GF-D8 (cell line): ENCODE measurements at regions not wholly inside any gene's neighbourhood (a gene's known extent, or its start where the extent isn't known, plus 50 kb on each side); places are given as distances from the start of the nearest gene placed in this dataset.

Experiments
- DNase-seq: peaks from one replicate; lab custom pipeline; 2025; lab: John Stamatoyannopoulos, UW

DNA sequence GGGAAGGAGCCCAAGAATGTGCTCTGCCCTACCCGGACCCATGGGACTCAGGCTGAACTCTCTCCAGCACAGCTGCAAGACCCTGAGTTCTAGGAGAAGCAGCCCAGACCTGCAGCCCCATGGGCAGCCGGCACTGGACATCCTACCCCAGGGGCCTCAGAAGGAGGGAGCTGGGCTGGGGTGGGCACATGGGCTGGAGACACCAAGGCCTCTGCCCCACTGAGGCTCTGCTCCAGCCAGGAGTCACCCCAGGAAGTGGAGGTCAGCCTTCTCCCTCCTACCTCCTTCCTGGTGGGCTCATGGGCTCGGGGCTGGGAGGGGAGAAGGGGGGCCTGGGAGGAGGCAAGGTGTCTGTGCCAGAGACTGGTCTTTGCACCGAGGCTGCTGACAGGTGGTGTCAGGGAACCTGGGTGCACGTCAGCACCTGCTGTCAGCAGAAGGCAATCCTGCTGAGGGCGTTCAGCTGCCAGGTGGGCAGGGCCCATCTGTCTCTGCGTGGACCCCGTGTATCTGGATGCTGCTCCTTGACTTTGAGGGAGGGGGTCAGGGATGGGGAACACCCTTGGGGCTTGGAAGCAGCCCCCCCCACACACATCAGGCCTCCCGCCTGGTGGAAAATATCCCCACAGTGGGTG, 95.2 kb downstream of the PDGFA start:
- no peak for DNase-seq

DNA sequence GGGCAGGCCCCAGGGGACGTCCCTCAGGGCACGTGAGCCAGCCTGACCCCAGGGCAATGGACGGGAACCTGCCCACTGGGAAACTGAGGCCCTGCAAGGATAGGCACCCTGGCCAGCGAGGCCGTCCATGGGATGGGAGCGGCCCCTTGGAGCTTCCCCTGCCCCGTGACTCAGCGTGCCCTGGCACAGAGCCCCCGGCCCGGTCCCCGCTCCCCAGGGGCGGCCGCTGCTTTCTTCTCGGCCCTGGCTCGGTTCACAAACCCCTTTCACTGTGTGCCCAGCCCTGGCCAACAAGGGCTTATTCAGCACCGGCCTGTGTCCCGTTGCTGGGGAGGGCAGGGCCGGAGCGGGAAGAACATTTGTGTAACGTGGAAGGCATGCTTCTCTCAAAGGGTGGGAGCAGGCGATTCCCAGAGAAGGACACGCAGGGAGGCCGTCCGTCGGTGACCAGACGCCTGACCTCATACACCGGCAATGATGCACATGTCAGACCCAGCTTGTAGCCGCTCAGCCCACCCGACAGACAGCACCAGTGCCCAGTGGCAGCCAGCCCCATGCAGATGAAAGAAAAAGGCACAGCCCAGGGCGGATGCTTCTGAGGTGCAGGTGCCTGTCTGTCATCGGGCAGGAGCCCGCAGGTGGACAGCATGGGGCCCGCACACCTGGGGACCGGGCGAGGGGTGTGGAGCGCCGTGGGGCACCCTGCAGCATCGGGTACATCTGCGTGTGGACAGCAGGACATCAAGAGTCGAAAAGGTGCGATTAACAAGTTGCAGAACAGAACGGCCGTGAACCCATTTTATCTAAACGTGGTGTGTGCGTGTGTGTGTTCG, 94.5 kb downstream of the PDGFA start:
- DNase-seq, result no peak

DNA sequence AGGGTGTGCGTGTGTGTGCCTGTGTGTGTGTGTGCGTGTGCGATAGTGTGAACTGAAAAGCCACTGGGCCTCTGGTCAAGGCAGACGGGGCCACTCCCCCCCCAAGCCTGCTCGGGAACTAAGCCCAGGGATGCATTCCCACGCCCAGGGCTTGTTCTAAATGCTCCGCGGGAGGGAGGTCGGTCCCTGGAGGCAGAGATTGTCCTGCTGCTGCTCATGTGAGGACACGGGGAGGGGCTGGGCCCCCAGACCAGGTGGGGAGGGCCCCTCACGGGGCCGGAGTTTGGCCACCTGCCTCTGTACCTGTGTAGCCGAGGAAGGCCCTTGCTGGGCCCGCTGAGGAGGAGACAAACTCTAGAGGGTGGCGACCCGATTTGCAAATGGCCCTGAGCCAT, 93.9 kb downstream of the PDGFA start:
- DNase-seq, result no peak

DNA sequence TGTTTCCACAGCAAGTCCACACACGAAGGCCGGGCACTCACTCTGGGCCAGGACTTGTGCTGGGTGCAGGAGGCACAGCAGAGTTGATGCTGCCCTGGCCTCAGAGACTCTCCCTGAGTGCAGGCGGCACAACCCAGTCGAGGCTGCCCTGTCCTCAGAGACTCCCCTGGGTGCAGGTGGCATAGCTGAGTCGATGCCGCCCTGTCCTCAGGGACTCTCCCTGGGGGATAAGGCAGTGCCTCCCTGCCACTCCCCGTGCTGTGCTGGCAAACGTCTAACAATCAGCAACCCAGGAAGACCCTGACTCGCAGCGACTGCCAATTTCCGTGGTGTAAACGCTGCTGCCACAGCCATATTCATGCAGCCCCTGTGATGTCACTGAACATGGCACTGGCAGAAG, 93.1 kb downstream of the PDGFA start:
- no peak for DNase-seq

DNA sequence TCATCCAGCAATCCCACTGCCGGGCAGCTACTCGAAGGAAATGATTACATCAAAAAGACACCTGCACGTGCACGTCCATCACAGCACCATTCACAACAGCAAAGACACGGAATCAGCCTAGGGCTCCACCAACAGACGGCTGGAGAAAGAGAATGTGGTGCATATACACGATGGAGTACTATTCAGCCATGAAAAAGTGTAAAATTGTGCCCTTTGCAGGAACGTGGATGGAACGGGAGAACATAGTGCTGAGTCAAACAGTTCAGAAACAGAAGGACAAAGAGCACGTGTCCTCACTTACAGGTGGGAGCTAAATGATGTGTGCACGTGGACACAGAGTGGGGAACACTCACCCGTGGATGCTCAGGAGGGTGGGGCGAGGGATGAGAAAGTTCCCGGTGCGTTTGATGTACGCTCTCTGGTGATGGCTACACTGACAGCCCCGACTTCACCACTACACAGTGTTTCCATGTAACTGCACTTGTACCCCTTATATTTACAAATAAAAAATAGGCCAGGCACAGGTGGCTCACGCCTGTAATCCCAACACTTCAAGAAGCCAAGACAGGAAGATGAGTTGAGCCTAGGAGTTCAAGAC, 92.0 kb downstream of the PDGFA start:
- DNase-seq, result no peak

DNA sequence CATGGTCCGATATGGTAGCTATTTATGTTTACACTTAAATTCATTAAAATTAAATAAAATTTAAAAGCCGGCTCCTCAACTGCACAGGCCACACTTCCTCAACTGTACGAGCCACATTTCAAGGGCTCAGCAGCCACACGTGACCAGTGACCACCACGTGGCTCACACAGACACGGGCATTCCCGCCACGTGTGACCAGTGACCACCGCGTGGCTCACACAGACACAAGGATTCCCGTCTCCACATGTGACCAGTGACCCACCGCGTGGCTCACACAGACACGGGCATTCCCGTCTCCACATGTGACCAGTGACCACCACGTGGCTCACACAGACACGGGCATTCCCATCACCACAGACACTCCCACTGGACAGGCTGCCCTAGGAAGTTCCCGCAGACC, 91.3 kb downstream of the PDGFA start:
- no peak for DNase-seq

DNA sequence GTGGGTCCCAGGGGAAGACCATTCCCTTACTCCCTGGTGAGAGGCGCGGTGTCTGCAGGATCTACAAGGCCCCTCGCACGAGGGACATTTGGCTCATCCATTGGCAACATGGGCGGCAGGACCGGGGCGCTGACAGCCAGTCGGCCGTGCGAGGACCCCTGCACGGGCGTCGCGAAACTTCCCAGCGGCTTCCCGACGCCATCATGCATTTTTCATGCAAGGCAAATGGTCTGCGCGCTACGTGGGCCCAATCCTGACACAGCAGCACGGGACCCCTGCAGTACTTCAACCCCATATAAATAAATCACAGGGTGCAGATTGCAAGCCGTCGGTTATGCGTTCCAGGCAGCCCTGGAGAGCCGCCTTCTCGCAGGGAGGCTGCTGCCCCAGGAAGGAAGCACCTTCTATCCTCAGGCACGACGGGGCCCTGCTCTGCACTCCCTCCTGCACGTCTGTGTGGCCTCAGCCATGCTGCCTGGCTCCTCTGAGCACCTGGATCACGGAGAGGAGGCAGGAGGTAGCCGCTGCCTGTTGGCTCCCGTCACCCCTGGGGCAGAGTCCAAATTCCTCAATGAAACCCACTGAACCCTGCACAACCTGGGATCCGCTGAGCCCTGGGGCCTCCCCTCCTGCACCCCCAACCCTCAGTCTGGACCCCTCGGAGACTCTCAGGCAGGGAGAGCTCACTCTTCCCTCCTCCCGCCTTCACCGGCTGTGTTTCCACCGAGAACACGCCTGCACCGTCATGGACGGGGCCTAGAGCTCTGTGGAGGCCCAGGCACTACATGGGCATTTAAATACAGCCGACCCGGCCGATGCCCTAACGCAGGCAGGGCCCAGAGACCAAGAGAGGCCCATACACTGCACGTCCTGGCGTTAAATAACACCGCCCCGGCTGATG, 90.5 kb downstream of the PDGFA start:
- DNase-seq, result no peak

DNA sequence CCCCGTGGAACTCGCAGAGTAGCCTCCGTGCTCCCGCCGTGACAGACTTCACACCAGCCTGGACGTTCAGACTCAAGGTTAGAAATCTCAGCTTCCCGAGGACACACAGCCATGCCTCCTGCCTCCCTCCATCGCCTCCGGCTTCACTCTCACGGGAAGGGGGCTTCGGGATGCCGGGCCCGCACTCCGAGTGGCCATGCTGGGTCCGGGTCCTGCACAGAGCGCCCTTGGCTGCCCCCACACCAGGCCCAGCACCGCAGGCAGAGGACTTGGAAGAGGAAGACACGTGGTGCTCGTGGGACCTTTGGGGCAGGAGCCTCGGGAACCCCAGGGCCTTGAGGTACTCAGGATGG, 89.8 kb downstream of the PDGFA start:
- no peak for DNase-seq

DNA sequence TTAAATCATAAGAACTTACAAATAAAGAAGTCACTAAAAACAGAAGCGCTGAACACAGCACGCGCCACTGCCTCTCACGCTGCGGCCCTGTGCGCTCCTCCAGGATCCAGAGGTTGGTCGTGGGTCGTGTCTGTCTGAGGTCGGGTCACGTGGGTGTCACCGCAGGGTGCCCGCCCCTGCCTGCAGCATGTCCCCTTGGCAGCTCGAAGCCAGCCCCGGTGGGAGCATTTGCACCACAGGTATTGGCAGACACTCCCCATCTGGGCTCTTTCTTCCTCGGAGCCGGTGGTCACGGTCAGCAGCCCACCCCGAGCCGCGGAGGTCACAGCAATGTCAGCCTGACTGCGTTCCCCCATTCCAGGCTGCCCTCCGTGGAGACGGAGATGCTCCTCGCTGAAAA, 88.6 kb downstream of the PDGFA start:
- no peak for DNase-seq

DNA sequence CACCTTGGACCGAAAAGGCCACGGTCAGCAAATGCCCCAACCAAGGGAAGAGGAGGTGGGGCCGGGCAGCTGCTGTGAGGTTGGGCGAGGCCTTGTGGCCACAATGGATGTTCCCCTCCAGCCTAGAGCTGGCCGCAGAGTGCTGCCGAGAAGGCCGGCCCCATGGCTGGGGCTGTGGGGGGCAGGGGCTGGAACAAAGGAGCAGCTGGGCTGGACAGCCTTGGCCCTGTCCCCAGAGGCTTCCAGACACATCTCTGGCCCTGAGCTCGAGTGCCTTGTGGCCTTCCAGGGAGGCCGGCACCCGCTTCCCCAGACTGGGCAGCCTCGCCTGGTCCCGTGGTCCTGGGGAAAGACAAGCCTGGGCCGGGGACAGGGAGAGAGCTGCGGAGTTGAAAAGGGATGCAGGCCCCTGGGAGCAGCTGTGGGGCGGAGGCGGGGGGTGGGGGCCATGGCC, 88.0 kb downstream of the PDGFA start:
- DNase-seq, result no peak

DNA sequence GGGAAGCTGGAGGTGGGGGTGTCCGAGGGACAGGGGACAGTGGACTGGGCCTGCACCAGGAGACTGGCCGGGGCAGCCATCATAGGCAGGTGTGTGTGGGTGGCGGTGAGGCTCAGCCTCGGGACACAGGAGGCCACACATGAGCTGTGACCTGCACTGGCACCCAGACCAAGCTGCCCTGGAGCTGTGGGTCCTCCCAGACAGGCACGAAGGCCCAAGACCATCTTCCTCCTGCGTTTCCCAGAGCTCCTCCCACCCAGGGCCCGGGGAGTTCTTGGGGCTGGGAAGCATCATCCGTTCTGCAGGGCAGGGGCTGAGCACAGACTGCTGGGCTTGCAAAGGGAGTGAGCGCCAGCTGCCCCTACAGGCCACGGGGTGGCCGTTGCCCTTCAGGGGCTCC, 87.4 kb downstream of the PDGFA start:
- no peak for DNase-seq

DNA sequence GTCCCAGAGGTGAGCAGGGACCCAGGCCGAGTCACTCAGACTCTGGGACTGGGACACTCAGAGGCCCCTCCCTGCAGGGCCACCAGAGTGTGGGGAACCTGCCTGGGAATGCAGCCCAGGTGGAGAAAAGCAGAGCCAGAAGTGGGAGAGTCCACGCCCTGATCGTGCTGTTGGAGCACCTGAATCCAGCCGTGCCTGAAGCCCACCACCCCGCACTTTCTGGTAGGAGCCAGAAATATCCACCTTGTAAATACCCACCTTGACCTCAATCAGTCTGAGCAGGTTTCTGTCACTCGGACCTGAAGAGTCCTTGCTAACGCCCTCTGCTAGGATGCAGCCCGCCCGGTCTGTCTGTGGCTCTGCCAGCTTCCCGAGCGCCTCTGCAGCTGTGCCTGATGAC, 86.7 kb downstream of the PDGFA start:
- DNase-seq, result no peak

DNA sequence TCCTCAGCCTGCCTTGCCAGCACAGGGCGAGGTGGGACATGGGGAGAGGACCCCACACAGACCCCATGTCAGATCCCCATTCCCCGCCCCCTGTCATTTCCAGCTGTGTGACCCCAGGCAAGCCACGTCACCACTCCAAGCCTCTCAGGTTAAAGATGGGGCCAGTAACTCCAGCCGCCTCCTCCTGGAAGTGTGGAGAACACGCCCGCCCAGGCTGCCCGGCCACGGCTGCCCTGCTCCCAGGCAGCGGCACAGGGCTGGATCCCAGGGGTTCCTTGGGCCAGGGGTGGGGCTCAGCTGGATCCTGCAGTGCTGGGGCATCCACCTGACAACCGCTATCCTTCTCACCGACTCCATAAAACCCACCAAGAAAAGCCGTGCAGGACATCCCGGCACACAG, 86.1 kb downstream of the PDGFA start:
- DNase-seq, result no peak

DNA sequence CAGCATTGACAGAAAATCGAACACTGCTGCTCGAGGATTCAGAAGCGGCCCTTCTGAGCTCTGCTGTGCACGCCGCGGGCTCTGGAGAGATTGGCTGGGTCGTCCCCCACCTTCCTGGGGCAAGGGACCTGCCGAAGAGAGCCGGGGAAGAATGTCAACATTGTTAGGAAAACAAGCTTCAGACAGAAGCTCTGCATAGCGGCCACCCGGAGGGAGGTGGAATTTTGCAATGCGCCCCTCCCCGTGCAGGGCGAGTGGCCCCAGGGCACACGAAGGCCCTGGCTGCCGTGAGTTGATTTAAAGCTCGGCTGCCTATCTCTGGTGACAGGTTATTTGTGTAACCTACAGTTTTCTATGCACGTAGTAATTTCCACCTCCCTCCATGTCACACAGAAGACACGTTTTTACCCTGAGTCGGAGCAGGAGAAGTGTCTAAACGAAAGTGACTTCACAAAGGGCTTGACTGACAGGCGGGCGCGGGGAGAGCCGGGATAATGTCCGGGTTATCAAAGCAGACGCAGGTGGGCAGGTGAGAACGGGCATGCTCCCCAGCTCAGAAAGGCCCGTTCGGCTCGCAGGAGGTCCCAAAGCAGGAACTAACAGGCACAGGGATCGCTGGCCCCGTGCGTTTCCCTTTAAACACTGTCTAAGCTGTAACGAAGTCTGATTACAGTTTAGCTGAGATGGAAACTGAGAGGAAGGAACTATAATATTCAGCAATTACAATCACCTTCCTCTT, 84.6 kb downstream of the PDGFA start:
- no peak for DNase-seq

DNA sequence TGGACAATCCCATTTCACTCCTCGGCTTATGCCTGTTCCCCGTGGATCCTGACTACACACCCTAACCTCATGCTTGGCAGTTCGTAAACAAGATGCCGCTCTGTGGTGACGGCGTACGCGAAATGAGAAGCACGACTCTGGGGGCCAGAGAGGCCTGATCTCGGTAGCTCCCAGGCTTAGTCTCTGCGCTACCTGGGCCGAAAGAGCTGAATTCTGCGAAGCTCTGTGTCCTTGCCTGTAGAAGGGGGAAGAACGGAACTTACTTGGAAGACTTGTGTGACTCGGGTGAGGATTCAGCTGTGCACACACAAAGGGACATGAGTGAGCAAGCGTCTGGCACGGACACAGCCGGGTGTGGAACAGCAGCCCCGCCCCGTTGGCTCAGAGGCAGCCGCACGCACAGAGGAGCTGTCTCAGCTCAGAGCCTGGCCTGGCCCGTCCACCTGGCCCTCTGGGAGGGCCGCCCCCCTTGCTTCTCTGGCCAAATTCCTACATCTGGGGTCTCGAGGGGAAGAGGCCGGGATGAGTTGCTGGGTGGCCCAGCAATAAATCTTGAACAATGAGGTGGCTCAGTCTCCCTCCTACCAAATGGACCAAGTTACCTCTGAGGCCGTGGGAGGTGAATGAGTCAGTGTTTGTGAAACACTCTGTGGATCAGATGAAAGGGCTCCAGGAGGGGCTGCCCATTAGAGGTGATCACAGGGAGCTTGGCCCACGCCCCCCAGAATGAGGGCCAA, 83.8 kb downstream of the PDGFA start:
- no peak for DNase-seq

DNA sequence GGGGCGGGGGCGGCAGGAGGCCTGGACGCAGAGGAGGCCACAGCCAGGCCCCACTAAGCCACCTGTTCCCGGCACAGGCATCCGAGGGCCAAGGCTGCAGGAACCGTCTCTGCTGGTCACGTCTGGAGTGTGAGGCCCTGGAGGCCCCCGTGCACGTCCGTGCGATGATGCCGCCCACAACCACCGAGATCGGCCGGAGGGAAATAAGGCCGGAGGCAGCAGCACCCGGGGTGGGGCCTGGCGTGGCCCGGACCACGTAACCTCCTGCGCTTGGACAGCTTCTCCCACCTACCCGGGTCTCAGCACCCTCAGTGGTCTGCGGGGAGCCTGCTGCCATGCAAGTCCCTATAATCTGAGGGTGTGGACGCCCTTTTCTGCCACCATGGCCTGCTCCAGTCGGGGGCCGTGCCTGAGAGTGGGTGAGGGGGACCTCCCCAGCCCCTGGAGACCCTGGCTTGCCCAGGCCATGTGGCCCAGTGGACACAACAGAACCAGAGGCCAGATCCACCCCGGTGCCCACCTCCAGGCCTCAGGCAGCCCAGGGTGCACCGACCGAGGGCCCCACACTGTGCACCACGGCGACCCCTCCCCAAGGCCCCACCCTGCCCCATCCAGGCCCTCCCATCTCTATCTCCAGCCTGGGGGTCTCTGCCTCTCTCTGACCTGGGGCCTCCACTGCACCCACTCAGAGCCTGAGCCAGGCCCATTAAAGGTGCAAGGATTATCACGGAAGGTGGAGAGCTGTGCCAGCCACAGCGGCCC, 83.1 kb downstream of the PDGFA start:
- DNase-seq, result no peak

DNA sequence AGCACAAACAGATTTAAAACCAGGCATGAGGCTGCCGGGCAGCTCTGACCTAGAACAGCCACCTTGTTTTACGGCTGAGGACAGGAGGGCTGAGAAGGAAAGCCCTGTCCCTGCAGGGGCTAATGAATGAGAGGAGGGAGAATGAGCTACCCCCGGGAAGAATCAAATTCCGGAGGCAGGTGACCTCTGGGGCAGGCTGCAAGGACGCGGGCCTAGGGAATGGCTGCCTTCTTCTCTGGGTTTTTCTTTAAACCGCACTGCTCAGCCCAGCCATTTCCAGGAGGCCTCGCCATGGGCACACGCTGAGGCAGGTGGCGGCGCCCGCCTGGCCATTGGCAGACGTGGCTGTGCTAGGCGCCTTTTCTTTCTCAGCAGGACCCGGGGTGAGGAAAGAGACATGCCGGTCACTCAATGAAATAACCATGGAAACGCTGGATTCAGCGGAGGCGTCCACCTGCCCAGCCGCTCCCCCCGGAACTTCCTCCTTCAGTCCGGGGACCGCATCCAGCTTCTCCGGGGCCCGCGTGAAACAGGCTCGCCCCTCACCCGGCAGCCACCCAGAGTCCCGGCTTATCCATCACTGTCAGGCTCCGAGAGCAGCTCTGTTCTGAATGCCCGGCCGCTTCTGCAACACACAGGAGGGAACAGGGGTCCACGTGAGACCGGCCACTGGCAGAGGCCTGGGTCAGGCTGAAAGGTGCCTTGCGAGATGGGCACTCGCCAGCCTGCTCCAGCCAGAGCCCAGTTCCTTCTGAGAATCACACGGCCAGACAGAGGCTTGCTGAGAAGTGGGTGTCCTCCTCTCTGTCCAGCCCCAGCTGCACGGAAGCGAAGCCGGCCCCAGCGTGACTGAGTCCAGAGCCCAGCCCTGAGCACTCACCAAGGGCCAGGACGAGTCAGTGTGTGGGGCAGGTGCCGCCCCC, 82.1 kb downstream of the PDGFA start:
- no peak for DNase-seq

DNA sequence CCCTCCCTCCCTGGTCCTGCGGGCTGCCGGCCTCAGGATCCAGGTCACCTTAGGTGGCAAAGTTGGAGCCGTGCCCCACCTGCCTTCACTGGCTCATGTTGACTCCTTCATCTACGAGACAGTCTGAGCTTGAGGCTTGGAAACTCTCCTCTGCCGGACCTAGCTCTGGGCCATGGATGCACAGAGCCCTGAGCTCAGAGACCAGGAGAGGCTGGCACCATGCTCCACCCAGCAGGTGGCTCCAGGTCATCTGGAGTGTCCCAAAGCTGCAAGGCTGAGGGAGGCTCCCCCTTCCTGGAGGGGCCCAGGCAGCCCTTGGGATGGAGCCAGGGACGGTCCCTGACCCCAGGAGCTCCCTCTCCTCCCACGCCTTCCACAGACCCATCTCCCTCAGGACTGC, 81.3 kb downstream of the PDGFA start:
- DNase-seq, result no peak

DNA sequence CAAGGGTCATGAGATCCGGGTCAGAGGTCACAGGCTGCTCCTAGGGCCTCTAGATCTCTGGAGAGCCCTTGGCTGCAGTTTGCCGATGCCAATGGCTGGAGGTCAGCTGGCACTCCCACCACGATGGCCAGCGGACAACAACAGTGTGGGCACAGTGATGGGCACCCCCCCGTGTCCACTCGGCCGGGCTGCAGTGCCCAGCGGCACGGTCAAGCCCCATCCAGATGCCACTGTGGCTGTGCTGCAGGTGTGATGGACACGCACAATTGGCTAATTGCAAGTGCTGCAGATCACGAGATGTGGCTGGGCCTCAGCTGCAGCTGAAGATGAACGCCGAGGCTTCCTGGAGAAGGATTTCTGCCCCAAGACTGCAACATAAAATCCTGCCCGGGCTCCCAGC, 80.7 kb downstream of the PDGFA start:
- DNase-seq, result no peak
